ENCODE measurements at regions not wholly inside any gene's neighbourhood (a gene's known extent, or its start where the extent isn't known, plus 50 kb on each side); places are given as distances from the start of the nearest gene placed in this dataset.

- no peak for DNase-seq (ENCODE audit: extremely low spot score)
- no peak overlapping the region for H3K27ac ChIP-seq (replicated peaks in 1 of 4)
- intact Hi-C loops (cut with DNase I): no loop called here
- no peaks in the 10 kb centered on the region for H3K27me3 ChIP-seq
- no peaks in the 10 kb centered on the region for H3K36me3 ChIP-seq
- H3K4me3 ChIP-seq: no peak overlapping the region
- H3K9me3 ChIP-seq: no peaks in the 10 kb centered on the region
- WGBS: 75% methylated on average over 4 of the region's 4 CpGs
- TF ChIP-seq EP300 (IDR thresholded peaks at IDR 0.05): no peak
- TF ChIP-seq CTCF (IDR thresholded peaks at IDR 0.05): no peak
- no peak for TF ChIP-seq POLR2A (IDR thresholded peaks at IDR 0.05; ENCODE audit: low read depth)
- no peak for TF ChIP-seq POLR2AphosphoS5 (IDR thresholded peaks at IDR 0.05)
- H3K4me1 ChIP-seq: peaks cover 0 to 18% (median 13%) of the 10 kb centered on the region in 4 donors
Measured at GRCh38 chr18:55908901-55909366, 320.9 kb upstream of the TCF4 start.

- peaks cover 0 to 18% (median 13%) of the 10 kb centered on the region in 4 donors for H3K4me1 ChIP-seq
- H3K9me3 ChIP-seq: no peaks in the 10 kb centered on the region
- no peaks in the 10 kb centered on the region for H3K36me3 ChIP-seq
- WGBS: 27% methylated on average over 6 of the region's 6 CpGs
- H3K27me3 ChIP-seq: no peaks in the 10 kb centered on the region
- DNase-seq (ENCODE audit: extremely low spot score): no peak
- intact Hi-C loops (cut with DNase I): no loop called here
- peak overlapping the region in 2 of 4 donors; percentile 11 to 15 for H3K27ac ChIP-seq (replicated peaks in 1 of 4)
- no peak for TF ChIP-seq CTCF (IDR thresholded peaks at IDR 0.05)
- no peak for TF ChIP-seq POLR2AphosphoS5 (IDR thresholded peaks at IDR 0.05)
- no peak for TF ChIP-seq POLR2A (IDR thresholded peaks at IDR 0.05; ENCODE audit: low read depth)
- no peak for TF ChIP-seq EP300 (IDR thresholded peaks at IDR 0.05)
- H3K4me3 ChIP-seq: peak overlapping the region in 3 of 4 donors; percentile 15 to 35 (median 21)
Measured at GRCh38 chr18:55907453-55908175, 319.6 kb upstream of the TCF4 start.

- TF ChIP-seq EP300 (IDR thresholded peaks at IDR 0.05) (no peak), CTCF (IDR thresholded peaks at IDR 0.05) (no peak), POLR2A (IDR thresholded peaks at IDR 0.05; ENCODE audit: low read depth) (no peak)
- Histone ChIP-seq H3K36me3 (no peaks in the 10 kb centered on the region), H3K4me3 (no peak overlapping the region), H3K9me3 (no peaks in the 10 kb centered on the region), H3K27me3 (no peaks in the 10 kb centered on the region), H3K4me1 (peaks cover 0 to 18% (median 13%) of the 10 kb centered on the region in 4 donors), H3K27ac (replicated peaks in 1 of 4) (no peak overlapping the region)
- intact Hi-C loops (cut with DNase I): no loop called here
- WGBS: 79% methylated on average over 2 of the region's 2 CpGs
- no peak for DNase-seq (ENCODE audit: extremely low spot score)
Measured at GRCh38 chr18:55906536-55906935, 318.5 kb upstream of the TCF4 start.

- DNase-seq (ENCODE audit: extremely low spot score): no peak
- no peaks in the 10 kb centered on the region for H3K9me3 ChIP-seq
- no peaks in the 10 kb centered on the region for H3K36me3 ChIP-seq
- peaks cover 0 to 18% (median 13%) of the 10 kb centered on the region in 4 donors for H3K4me1 ChIP-seq
- H3K27me3 ChIP-seq: no peaks in the 10 kb centered on the region
- intact Hi-C loops (cut with DNase I): no loop called here
- TF ChIP-seq EP300 (IDR thresholded peaks at IDR 0.05) (no peak), POLR2A (IDR thresholded peaks at IDR 0.05; ENCODE audit: low read depth) (no peak), POLR2AphosphoS5 (IDR thresholded peaks at IDR 0.05) (no peak), CTCF (IDR thresholded peaks at IDR 0.05) (no peak)
- H3K4me3 ChIP-seq: no peak overlapping the region
- H3K27ac ChIP-seq (replicated peaks in 1 of 4): no peak overlapping the region
- WGBS: 64% methylated on average over 4 of the region's 6 CpGs
Measured at GRCh38 chr18:55903911-55904310, 315.9 kb upstream of the TCF4 start.
